NT2/D1 (cell line): ENCODE measurements at regions not wholly inside any gene's neighbourhood (a gene's known extent, or its start where the extent isn't known, plus 50 kb on each side); places are given as distances from the start of the nearest gene placed in this dataset.

Experiments
- SUZ12 ChIP-seq: IDR thresholded peaks from 2 replicates; pipeline ENCODE4 v1.6.1; 2011; ENCODE audit not compliant: insufficient read length, insufficient read depth; ENCODE audit errors: extremely low read depth
- YY1 ChIP-seq: IDR thresholded peaks from 2 replicates; pipeline ENCODE4 v1.6.1; 2011; ENCODE audit not compliant: insufficient read length, insufficient read depth

DNA sequence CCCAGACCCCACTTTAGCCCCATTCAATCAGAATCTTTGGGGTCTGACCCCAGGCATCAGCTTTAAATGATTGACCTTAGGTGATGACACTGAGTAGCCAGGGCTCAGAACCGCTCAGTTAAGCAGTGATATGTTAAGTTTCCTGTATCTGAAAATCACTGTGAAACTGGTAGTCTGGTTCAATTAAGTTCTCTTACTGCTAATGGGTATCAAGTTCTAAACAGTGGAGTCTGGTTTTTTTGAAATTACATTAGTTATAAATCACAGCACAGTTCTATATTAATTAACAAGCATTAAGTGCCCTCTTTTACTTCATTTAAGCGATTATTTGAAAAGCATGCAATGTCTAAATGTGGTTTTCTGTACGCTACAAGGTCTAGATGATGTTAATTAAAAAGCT, 117.9 kb downstream of the HAUS1 start:
- TF ChIP-seq YY1 (no peak), SUZ12 (no peak)
